Fibroblast of lung (primary cell): ENCODE measurements at regions not wholly inside any gene's neighbourhood (a gene's known extent, or its start where the extent isn't known, plus 50 kb on each side); places are given as distances from the start of the nearest gene placed in this dataset.
"Not testable (repeated sequence)": the region's sequence is repeated elsewhere in the genome, so short reads cannot be mapped to it uniquely, and the experiment has no call there.

Experiments
- DNase-seq, 2 donors: peaks; one replicate each; pipeline versions ENCODE4 v3.0.0 to v3.0.0-alpha.2; 2010; ENCODE audit warnings: low read depth in 2 of 2
- H2AFZ ChIP-seq: 2 replicates; pipeline ENCODE4 v1.5.1; 2012; ENCODE audit warnings: low read length, control low read depth, inconsistent platforms
- H3K27ac ChIP-seq: 2 replicates; pipeline ENCODE4 v1.5.1; 2011; ENCODE audit warnings: low read length, control low read depth; ENCODE audit not compliant: insufficient read depth
- H3K27me3 ChIP-seq: 2 replicates; pipeline ENCODE4 v1.5.1; 2011; ENCODE audit warnings: mild to moderate bottlenecking, low read length; ENCODE audit not compliant: control insufficient read depth, insufficient read depth
- H3K36me3 ChIP-seq: 2 replicates; pipeline ENCODE4 v1.5.1; 2011; ENCODE audit warnings: low read length; ENCODE audit not compliant: control insufficient read depth, insufficient read depth
- H3K4me1 ChIP-seq: 2 replicates; pipeline ENCODE4 v1.5.1; 2011; ENCODE audit warnings: low read length; ENCODE audit not compliant: control insufficient read depth, insufficient read depth; ENCODE audit errors: extremely low read depth
- H3K4me2 ChIP-seq: 2 replicates; pipeline ENCODE4 v1.5.1; 2011; ENCODE audit warnings: low read length, control low read depth; ENCODE audit not compliant: insufficient read depth; ENCODE audit errors: extremely low read depth
- H3K4me3 ChIP-seq, 4 experiments: fragments of 200-600 bp in 1 of 4; sonication (generic) in 1 of 4; replicated peaks in 1 of 4; 2 replicates each; pipeline ENCODE4 v1.5.1; 2011 to 2016; ENCODE audit warnings: low read length in 4 of 4, low read depth in 3 of 4, mild to moderate bottlenecking in 3 of 4, control low read depth in 2 of 4, inconsistent platforms in 1 of 4, mixed read lengths in 1 of 4; ENCODE audit not compliant: insufficient read depth in 1 of 4; ENCODE audit errors: control extremely low read depth in 1 of 4
- H3K79me2 ChIP-seq: 2 replicates; pipeline ENCODE4 v1.5.1; 2012; ENCODE audit warnings: mild to moderate bottlenecking, low read length, inconsistent platforms; ENCODE audit not compliant: control insufficient read depth, insufficient read depth
- H3K9ac ChIP-seq: 2 replicates; pipeline ENCODE4 v1.5.1; 2011; ENCODE audit warnings: mild to moderate bottlenecking, low read length, control low read depth; ENCODE audit not compliant: insufficient read depth
- H3K9me3 ChIP-seq: 2 replicates; pipeline ENCODE4 v1.5.1; 2012; ENCODE audit warnings: low read depth, low read length; ENCODE audit not compliant: control insufficient read depth, insufficient read depth
- H4K20me1 ChIP-seq: 2 replicates; pipeline ENCODE4 v1.5.1; 2011; ENCODE audit warnings: low read length; ENCODE audit not compliant: control insufficient read depth, insufficient read depth; ENCODE audit errors: extremely low read depth

GRCh38 chr2:87432711-87433453 is 315.0 kb upstream of the PLGLB2 start:
- H3K4me2 ChIP-seq, H3K4me3 ChIP-seq, H2AFZ ChIP-seq, DNase-seq, H3K27me3 ChIP-seq, H3K27ac ChIP-seq, H4K20me1 ChIP-seq, H3K9ac ChIP-seq, H3K9me3 ChIP-seq, H3K36me3 ChIP-seq, H3K4me1 ChIP-seq, H3K79me2 ChIP-seq: not testable (repeated sequence)

- H3K4me3 ChIP-seq, H3K4me1 ChIP-seq, H3K27me3 ChIP-seq: not testable (repeated sequence)
These were observed 311.9 kb upstream of the PLGLB2 start for GRCh38 chr2:87436007-87436406.

GRCh38 chr2:87437701-87438260 is 310.1 kb upstream of the PLGLB2 start:
- not testable (repeated sequence) for H3K27ac ChIP-seq, DNase-seq

More at GRCh38 chr2:87436007-87436406, 311.9 kb upstream of the PLGLB2 start:
- H3K36me3 ChIP-seq, H4K20me1 ChIP-seq, H2AFZ ChIP-seq, H3K79me2 ChIP-seq, DNase-seq, H3K9me3 ChIP-seq, H3K27ac ChIP-seq, H3K4me2 ChIP-seq, H3K9ac ChIP-seq: not testable (repeated sequence)

GRCh38 chr2:87438780-87439454 is 309.0 kb upstream of the PLGLB2 start:
- not testable (repeated sequence) for DNase-seq, H3K4me3 ChIP-seq, H4K20me1 ChIP-seq, H3K27me3 ChIP-seq, H2AFZ ChIP-seq, H3K79me2 ChIP-seq, H3K36me3 ChIP-seq, H3K9ac ChIP-seq, H3K4me1 ChIP-seq, H3K4me2 ChIP-seq, H3K9me3 ChIP-seq, H3K27ac ChIP-seq

More at GRCh38 chr2:87437701-87438260, 310.1 kb upstream of the PLGLB2 start:
- H3K27me3 ChIP-seq, H2AFZ ChIP-seq, H3K4me2 ChIP-seq, H3K9me3 ChIP-seq, H3K4me1 ChIP-seq, H3K79me2 ChIP-seq, H3K4me3 ChIP-seq, H4K20me1 ChIP-seq, H3K36me3 ChIP-seq, H3K9ac ChIP-seq: not testable (repeated sequence)

- DNase-seq, H3K4me2 ChIP-seq, H3K9ac ChIP-seq, H3K27ac ChIP-seq, H3K4me3 ChIP-seq, H3K27me3 ChIP-seq, H4K20me1 ChIP-seq, H3K79me2 ChIP-seq, H3K36me3 ChIP-seq, H3K4me1 ChIP-seq, H3K9me3 ChIP-seq, H2AFZ ChIP-seq: not testable (repeated sequence)
These were observed 308.2 kb upstream of the PLGLB2 start for GRCh38 chr2:87439617-87440204.

- not testable (repeated sequence) for H4K20me1 ChIP-seq, H3K4me2 ChIP-seq, H3K9me3 ChIP-seq, H3K27ac ChIP-seq, DNase-seq, H3K4me1 ChIP-seq, H3K4me3 ChIP-seq, H3K36me3 ChIP-seq, H2AFZ ChIP-seq, H3K9ac ChIP-seq, H3K79me2 ChIP-seq, H3K27me3 ChIP-seq
These were observed 307.2 kb upstream of the PLGLB2 start for GRCh38 chr2:87440650-87441049.
